WTC11 (cell line): ENCODE measurements at regions not wholly inside any gene's neighbourhood (a gene's known extent, or its start where the extent isn't known, plus 50 kb on each side); places are given as distances from the start of the nearest gene placed in this dataset.

Source experiments
- ATAC-seq: fragments of 200-7000 bp; cut with Tn5 transposase; 2 replicates; pipeline ENCODE4 v1.10.0; 2021; ENCODE audit warnings: mild to moderate bottlenecking, moderate library complexity
- CTCF ChIA-PET: fragments of 300-600 bp; sonication (Branson Sonifier 250); formaldehyde crosslinking; loops from one replicate; lab custom pipeline; 2021; ENCODE audit warnings: antibody characterized with exemption; lab: Charles Lee
- POLR2A ChIA-PET: fragments of 350-600 bp; sonication (Branson Sonifier 250); formaldehyde crosslinking; loops from one replicate; lab custom pipeline; 2021; ENCODE audit warnings: antibody characterized with exemption; lab: Charles Lee
- DNase-seq: peaks from one replicate; pipeline ENCODE4 v3.0.0; 2021; ENCODE audit warnings: low spot score
- H3K27ac Mint-ChIP-seq: 2 replicates; pipeline ENCODE4 v1.8.0; 2021; ENCODE audit warnings: mixed read lengths
- H3K27me3 Mint-ChIP-seq: 2 replicates; pipeline ENCODE4 v1.8.0; 2021; ENCODE audit warnings: low read depth, mild to moderate bottlenecking, moderate library complexity, mixed read lengths
- H3K36me3 Mint-ChIP-seq: 2 replicates; pipeline ENCODE4 v1.8.0; 2021; ENCODE audit warnings: mixed read lengths
- H3K4me1 Mint-ChIP-seq: 2 replicates; pipeline ENCODE4 v1.8.0; 2022; ENCODE audit warnings: mixed read lengths
- H3K4me3 Mint-ChIP-seq: 2 replicates; pipeline ENCODE4 v1.8.0; 2021; ENCODE audit warnings: mild to moderate bottlenecking, moderate library complexity, mixed read lengths
- H3K9me3 Mint-ChIP-seq: 2 replicates; pipeline ENCODE4 v1.8.0; 2021; ENCODE audit warnings: mixed read lengths
- ATF1 ChIP-seq: sonication (generic); formaldehyde crosslinking; IDR thresholded peaks from 2 replicates; pipeline ENCODE4 v1.8.1; 2023; ENCODE audit warnings: mild to moderate bottlenecking, moderate library complexity, missing genetic modification reagents
- ATF3 ChIP-seq: sonication (generic); formaldehyde crosslinking; conservative IDR thresholded peaks from 2 replicates; pipeline ENCODE4 v1.8.1; 2022; ENCODE audit warnings: mild to moderate bottlenecking, missing genetic modification reagents
- CTCF ChIP-seq: fragments of 200-600 bp; IDR thresholded peaks from 2 replicates; pipeline ENCODE4 v1.8.0; 2022; ENCODE audit warnings: antibody characterized with exemption
- ELF4 ChIP-seq: sonication (generic); formaldehyde crosslinking; IDR thresholded peaks from 2 replicates; pipeline ENCODE4 v1.8.1; 2022; ENCODE audit warnings: low read depth, mild to moderate bottlenecking, moderate library complexity, missing genetic modification reagents
- ETV6 ChIP-seq: sonication (generic); formaldehyde crosslinking; IDR thresholded peaks from 2 replicates; pipeline ENCODE4 v1.8.1; 2022; ENCODE audit warnings: mild to moderate bottlenecking, missing genetic modification reagents
- GTF2I ChIP-seq: fragments of 250-450 bp; sonication (Bioruptor Pico); conservative IDR thresholded peaks from 2 replicates; pipeline ENCODE4 v1.4.0; 2021; ENCODE audit warnings: mild to moderate bottlenecking
- KAT7 ChIP-seq: sonication (generic); formaldehyde crosslinking; IDR thresholded peaks from 2 replicates; pipeline ENCODE4 v1.8.1; 2023; ENCODE audit warnings: missing genetic modification reagents, mild to moderate bottlenecking, borderline replicate concordance
- NFYB ChIP-seq: sonication (generic); formaldehyde crosslinking; conservative IDR thresholded peaks from 2 replicates; pipeline ENCODE4 v1.8.0; 2022; ENCODE audit warnings: low read depth, missing genetic modification reagents
- NR3C1 ChIP-seq: sonication (generic); formaldehyde crosslinking; conservative IDR thresholded peaks from 2 replicates; pipeline ENCODE4 v1.8.1; 2023; ENCODE audit warnings: low read depth, mild to moderate bottlenecking, missing genetic modification reagents
- ZNF138 ChIP-seq: sonication (generic); formaldehyde crosslinking; conservative IDR thresholded peaks from 2 replicates; pipeline ENCODE4 v1.8.1; 2022; ENCODE audit warnings: mild to moderate bottlenecking, moderate library complexity, missing genetic modification reagents
- ZNF317 ChIP-seq: sonication (generic); formaldehyde crosslinking; IDR thresholded peaks from 2 replicates; pipeline ENCODE4 v1.8.1; 2023; ENCODE audit warnings: low read depth, mild to moderate bottlenecking, moderate library complexity, missing genetic modification reagents, borderline replicate concordance
- ZSCAN18 ChIP-seq: fragments of 250-450 bp; sonication (Bioruptor Pico); IDR thresholded peaks from 2 replicates; pipeline ENCODE4 v2.1.2; 2022; ENCODE audit warnings: mild to moderate bottlenecking, moderate library complexity
- TF ChIP-seq, protein P1 (sequence below): sonication (generic); formaldehyde crosslinking; IDR thresholded peaks from 2 replicates; pipeline ENCODE4 v1.8.0; 2022; ENCODE audit warnings: missing genetic modification reagents
- TF ChIP-seq, protein P2 (sequence below): sonication (generic); formaldehyde crosslinking; IDR thresholded peaks from 2 replicates; pipeline ENCODE4 v1.8.0; 2023; ENCODE audit warnings: mild to moderate bottlenecking, missing genetic modification reagents
- TF ChIP-seq, protein P3 (sequence below): fragments of 250-450 bp; sonication (Bioruptor Pico); conservative IDR thresholded peaks from 2 replicates; pipeline ENCODE4 v1.9.0; 2021; ENCODE audit warnings: mild to moderate bottlenecking
- TF ChIP-seq, protein P4 (sequence below): sonication (generic); formaldehyde crosslinking; IDR thresholded peaks from 2 replicates; pipeline ENCODE4 v1.8.1; 2022; ENCODE audit warnings: low read depth, mild to moderate bottlenecking, moderate library complexity, missing genetic modification reagents, borderline replicate concordance
- TF ChIP-seq, protein P5 (sequence below): sonication (generic); formaldehyde crosslinking; IDR thresholded peaks from 2 replicates; pipeline ENCODE4 v1.8.1; 2023; ENCODE audit warnings: mild to moderate bottlenecking, missing genetic modification reagents
- TF ChIP-seq, protein P6 (sequence below): sonication (generic); formaldehyde crosslinking; IDR thresholded peaks from 2 replicates; pipeline ENCODE4 v1.8.1; 2023; ENCODE audit warnings: mild to moderate bottlenecking, missing genetic modification reagents, moderate library complexity

GRCh38 chr2:67246791-67247190, 150.3 kb upstream of the ETAA1 start:
- ChIA-PET CTCF (no interaction called here), POLR2A (no interaction called here)
- no peaks in the 10 kb centered on the region for H3K27me3 Mint-ChIP-seq

More at GRCh38 chr2:67246791-67247190, 150.3 kb upstream of the ETAA1 start:
- Mint-ChIP-seq H3K36me3 (no peaks in the 10 kb centered on the region), H3K27ac (no peak overlapping the region), H3K4me1 (peaks cover 3% of the 10 kb centered on the region; the same call in 1 of the 2 replicates), H3K4me3 (no peak overlapping the region), H3K9me3 (no peaks in the 10 kb centered on the region)
- DNase-seq: no peak
- no peak for ATAC-seq
- no peak for TF ChIP-seq ZSCAN18 (CRISPR knock-in tag)
- TF ChIP-seq ELF4 (CRISPR knock-in tag): no peak
- no peak for TF ChIP-seq ATF1 (CRISPR knock-in tag)
- no peak for TF ChIP-seq NFYB (CRISPR knock-in tag)
- TF ChIP-seq, protein P1, sequence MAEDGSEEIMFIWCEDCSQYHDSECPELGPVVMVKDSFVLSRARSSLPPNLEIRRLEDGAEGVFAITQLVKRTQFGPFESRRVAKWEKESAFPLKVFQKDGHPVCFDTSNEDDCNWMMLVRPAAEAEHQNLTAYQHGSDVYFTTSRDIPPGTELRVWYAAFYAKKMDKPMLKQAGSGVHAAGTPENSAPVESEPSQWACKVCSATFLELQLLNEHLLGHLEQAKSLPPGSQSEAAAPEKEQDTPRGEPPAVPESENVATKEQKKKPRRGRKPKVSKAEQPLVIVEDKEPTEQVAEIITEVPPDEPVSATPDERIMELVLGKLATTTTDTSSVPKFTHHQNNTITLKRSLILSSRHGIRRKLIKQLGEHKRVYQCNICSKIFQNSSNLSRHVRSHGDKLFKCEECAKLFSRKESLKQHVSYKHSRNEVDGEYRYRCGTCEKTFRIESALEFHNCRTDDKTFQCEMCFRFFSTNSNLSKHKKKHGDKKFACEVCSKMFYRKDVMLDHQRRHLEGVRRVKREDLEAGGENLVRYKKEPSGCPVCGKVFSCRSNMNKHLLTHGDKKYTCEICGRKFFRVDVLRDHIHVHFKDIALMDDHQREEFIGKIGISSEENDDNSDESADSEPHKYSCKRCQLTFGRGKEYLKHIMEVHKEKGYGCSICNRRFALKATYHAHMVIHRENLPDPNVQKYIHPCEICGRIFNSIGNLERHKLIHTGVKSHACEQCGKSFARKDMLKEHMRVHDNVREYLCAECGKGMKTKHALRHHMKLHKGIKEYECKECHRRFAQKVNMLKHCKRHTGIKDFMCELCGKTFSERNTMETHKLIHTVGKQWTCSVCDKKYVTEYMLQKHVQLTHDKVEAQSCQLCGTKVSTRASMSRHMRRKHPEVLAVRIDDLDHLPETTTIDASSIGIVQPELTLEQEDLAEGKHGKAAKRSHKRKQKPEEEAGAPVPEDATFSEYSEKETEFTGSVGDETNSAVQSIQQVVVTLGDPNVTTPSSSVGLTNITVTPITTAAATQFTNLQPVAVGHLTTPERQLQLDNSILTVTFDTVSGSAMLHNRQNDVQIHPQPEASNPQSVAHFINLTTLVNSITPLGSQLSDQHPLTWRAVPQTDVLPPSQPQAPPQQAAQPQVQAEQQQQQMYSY (CRISPR knock-in tag): no peak
- no peak for TF ChIP-seq GTF2I (CRISPR knock-in tag)
- no peak for TF ChIP-seq ATF3 (CRISPR knock-in tag)
- TF ChIP-seq, protein P2, sequence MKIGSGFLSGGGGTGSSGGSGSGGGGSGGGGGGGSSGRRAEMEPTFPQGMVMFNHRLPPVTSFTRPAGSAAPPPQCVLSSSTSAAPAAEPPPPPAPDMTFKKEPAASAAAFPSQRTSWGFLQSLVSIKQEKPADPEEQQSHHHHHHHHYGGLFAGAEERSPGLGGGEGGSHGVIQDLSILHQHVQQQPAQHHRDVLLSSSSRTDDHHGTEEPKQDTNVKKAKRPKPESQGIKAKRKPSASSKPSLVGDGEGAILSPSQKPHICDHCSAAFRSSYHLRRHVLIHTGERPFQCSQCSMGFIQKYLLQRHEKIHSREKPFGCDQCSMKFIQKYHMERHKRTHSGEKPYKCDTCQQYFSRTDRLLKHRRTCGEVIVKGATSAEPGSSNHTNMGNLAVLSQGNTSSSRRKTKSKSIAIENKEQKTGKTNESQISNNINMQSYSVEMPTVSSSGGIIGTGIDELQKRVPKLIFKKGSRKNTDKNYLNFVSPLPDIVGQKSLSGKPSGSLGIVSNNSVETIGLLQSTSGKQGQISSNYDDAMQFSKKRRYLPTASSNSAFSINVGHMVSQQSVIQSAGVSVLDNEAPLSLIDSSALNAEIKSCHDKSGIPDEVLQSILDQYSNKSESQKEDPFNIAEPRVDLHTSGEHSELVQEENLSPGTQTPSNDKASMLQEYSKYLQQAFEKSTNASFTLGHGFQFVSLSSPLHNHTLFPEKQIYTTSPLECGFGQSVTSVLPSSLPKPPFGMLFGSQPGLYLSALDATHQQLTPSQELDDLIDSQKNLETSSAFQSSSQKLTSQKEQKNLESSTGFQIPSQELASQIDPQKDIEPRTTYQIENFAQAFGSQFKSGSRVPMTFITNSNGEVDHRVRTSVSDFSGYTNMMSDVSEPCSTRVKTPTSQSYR: no peak
- no peak for TF ChIP-seq KAT7
- no peak for TF ChIP-seq CTCF
- TF ChIP-seq, protein P3, sequence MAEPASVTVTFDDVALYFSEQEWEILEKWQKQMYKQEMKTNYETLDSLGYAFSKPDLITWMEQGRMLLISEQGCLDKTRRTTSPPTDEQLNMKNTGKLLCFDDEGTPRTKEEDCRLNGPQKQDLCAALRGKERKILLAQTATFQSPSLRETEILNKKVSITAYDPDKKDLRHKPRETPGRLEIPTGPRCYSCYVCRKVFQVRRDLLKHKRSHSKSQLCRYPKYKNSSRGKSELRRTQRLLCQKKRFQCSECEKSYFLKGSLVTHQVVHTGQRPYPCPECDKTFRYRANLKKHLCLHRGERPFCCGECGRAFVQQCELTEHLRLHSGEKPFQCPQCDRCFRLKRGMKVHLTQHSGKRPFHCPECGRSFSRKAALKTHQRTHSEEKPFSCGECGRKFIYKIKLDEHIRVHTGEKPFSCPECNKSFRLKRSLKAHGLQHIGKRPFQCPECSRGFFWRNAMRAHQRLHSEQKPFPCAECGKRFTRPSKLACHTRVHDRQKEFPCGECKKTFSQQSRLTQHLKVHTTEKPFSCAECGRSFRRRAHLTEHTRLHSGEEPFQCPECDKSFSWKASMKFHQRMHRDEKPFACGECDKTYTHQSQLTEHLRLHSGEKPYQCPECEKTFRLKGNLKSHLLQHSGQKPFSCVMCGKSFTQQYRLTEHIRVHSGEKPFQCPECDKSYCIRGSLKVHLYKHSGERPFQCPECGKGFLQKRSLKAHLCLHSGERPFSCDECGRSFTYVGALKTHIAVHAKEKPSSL: no peak
- no peak for TF ChIP-seq ZNF317 (CRISPR knock-in tag)
- no peak for TF ChIP-seq ZNF138 (CRISPR knock-in tag)
- no peak for TF ChIP-seq ETV6 (CRISPR knock-in tag)
- TF ChIP-seq, protein P4, sequence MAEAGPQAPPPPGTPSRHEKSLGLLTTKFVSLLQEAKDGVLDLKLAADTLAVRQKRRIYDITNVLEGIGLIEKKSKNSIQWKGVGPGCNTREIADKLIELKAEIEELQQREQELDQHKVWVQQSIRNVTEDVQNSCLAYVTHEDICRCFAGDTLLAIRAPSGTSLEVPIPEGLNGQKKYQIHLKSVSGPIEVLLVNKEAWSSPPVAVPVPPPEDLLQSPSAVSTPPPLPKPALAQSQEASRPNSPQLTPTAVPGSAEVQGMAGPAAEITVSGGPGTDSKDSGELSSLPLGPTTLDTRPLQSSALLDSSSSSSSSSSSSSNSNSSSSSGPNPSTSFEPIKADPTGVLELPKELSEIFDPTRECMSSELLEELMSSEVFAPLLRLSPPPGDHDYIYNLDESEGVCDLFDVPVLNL: no peak
- TF ChIP-seq, protein P5, sequence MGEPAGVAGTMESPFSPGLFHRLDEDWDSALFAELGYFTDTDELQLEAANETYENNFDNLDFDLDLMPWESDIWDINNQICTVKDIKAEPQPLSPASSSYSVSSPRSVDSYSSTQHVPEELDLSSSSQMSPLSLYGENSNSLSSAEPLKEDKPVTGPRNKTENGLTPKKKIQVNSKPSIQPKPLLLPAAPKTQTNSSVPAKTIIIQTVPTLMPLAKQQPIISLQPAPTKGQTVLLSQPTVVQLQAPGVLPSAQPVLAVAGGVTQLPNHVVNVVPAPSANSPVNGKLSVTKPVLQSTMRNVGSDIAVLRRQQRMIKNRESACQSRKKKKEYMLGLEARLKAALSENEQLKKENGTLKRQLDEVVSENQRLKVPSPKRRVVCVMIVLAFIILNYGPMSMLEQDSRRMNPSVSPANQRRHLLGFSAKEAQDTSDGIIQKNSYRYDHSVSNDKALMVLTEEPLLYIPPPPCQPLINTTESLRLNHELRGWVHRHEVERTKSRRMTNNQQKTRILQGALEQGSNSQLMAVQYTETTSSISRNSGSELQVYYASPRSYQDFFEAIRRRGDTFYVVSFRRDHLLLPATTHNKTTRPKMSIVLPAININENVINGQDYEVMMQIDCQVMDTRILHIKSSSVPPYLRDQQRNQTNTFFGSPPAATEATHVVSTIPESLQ (CRISPR knock-in tag): no peak
- TF ChIP-seq, protein P6, sequence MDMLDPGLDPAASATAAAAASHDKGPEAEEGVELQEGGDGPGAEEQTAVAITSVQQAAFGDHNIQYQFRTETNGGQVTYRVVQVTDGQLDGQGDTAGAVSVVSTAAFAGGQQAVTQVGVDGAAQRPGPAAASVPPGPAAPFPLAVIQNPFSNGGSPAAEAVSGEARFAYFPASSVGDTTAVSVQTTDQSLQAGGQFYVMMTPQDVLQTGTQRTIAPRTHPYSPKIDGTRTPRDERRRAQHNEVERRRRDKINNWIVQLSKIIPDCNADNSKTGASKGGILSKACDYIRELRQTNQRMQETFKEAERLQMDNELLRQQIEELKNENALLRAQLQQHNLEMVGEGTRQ (CRISPR knock-in tag): no peak
- no peak for TF ChIP-seq NR3C1 (CRISPR knock-in tag)
